ENCODE measurements at regions not wholly inside any gene's neighbourhood (a gene's known extent, or its start where the extent isn't known, plus 50 kb on each side); places are given as distances from the start of the nearest gene placed in this dataset.

DNA sequence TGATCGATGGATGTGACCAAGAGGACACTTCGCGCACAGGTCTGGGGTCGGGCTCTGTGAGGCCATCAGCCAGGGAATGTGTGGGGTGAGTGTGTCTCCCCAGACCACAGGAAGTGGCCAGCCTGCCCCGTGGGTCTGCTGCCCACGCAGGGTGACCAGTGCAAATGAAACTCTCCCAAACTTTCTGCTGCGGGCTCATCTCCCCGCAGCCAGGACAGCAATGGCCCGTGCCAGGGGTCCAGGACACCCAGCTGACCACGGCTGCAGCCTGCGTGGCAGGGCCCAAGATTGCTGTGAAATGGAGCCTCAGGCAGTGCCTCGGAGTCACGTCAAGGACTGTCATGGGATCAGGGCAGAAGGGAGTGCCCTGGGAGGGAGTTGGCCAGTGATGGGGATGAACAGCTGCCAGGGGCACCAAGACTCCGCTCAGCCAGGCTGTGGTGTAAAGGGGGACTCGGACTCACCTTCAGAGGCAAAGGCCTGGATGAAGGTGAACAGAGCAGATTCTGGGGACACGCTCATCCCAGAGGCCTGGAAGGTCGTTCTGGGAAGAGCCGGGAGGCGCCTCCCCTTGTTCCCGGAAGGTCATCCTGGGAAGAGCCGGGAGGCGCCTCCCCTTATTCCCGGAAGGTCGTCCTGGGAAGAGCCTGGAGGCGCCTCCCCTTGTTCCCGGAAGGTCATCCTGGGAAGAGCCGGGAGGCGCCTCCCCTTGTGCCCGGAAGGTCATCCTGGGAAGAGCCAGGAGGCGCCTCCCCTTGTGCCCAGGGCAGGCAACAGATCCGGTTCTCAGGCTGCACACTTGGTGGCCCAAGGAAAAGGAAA, 252.6 kb downstream of the BRD1 start (continued):
- TF ChIP-seq, protein P1, sequence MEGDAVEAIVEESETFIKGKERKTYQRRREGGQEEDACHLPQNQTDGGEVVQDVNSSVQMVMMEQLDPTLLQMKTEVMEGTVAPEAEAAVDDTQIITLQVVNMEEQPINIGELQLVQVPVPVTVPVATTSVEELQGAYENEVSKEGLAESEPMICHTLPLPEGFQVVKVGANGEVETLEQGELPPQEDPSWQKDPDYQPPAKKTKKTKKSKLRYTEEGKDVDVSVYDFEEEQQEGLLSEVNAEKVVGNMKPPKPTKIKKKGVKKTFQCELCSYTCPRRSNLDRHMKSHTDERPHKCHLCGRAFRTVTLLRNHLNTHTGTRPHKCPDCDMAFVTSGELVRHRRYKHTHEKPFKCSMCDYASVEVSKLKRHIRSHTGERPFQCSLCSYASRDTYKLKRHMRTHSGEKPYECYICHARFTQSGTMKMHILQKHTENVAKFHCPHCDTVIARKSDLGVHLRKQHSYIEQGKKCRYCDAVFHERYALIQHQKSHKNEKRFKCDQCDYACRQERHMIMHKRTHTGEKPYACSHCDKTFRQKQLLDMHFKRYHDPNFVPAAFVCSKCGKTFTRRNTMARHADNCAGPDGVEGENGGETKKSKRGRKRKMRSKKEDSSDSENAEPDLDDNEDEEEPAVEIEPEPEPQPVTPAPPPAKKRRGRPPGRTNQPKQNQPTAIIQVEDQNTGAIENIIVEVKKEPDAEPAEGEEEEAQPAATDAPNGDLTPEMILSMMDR (conservative IDR thresholded peaks at IDR 0.05; ENCODE audit: low read depth in 2 of 2) = no peak
- no peak for TF ChIP-seq JUNB (IDR thresholded peaks at IDR 0.05; ENCODE audit: unreplicated experiment)
- TF ChIP-seq, protein P2, sequence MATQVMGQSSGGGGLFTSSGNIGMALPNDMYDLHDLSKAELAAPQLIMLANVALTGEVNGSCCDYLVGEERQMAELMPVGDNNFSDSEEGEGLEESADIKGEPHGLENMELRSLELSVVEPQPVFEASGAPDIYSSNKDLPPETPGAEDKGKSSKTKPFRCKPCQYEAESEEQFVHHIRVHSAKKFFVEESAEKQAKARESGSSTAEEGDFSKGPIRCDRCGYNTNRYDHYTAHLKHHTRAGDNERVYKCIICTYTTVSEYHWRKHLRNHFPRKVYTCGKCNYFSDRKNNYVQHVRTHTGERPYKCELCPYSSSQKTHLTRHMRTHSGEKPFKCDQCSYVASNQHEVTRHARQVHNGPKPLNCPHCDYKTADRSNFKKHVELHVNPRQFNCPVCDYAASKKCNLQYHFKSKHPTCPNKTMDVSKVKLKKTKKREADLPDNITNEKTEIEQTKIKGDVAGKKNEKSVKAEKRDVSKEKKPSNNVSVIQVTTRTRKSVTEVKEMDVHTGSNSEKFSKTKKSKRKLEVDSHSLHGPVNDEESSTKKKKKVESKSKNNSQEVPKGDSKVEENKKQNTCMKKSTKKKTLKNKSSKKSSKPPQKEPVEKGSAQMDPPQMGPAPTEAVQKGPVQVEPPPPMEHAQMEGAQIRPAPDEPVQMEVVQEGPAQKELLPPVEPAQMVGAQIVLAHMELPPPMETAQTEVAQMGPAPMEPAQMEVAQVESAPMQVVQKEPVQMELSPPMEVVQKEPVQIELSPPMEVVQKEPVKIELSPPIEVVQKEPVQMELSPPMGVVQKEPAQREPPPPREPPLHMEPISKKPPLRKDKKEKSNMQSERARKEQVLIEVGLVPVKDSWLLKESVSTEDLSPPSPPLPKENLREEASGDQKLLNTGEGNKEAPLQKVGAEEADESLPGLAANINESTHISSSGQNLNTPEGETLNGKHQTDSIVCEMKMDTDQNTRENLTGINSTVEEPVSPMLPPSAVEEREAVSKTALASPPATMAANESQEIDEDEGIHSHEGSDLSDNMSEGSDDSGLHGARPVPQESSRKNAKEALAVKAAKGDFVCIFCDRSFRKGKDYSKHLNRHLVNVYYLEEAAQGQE (IDR thresholded peaks at IDR 0.05; ENCODE audit: unreplicated experiment) = no peak
- no peak for TF ChIP-seq CREB1 (CRISPR knock-in tag; IDR thresholded peaks at IDR 0.05; ENCODE audit: low read depth)
- TF ChIP-seq EZH2phosphoT487 (IDR thresholded peaks at IDR 0.05; ENCODE audit: unreplicated experiment) = no peak
- TF ChIP-seq ZNF331 (CRISPR knock-in tag; IDR thresholded peaks at IDR 0.05; ENCODE audit: low read depth) = no peak
- TF ChIP-seq, protein P3, sequence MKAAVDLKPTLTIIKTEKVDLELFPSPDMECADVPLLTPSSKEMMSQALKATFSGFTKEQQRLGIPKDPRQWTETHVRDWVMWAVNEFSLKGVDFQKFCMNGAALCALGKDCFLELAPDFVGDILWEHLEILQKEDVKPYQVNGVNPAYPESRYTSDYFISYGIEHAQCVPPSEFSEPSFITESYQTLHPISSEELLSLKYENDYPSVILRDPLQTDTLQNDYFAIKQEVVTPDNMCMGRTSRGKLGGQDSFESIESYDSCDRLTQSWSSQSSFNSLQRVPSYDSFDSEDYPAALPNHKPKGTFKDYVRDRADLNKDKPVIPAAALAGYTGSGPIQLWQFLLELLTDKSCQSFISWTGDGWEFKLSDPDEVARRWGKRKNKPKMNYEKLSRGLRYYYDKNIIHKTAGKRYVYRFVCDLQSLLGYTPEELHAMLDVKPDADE (IDR thresholded peaks at IDR 0.05) = no peak
- TF ChIP-seq NANOG (IDR thresholded peaks at IDR 0.05; ENCODE audit: borderline replicate concordance) = no peak
- TF ChIP-seq POLR2AphosphoS5 (IDR thresholded peaks at IDR 0.05; ENCODE audit: low read depth) = no peak

DNA sequence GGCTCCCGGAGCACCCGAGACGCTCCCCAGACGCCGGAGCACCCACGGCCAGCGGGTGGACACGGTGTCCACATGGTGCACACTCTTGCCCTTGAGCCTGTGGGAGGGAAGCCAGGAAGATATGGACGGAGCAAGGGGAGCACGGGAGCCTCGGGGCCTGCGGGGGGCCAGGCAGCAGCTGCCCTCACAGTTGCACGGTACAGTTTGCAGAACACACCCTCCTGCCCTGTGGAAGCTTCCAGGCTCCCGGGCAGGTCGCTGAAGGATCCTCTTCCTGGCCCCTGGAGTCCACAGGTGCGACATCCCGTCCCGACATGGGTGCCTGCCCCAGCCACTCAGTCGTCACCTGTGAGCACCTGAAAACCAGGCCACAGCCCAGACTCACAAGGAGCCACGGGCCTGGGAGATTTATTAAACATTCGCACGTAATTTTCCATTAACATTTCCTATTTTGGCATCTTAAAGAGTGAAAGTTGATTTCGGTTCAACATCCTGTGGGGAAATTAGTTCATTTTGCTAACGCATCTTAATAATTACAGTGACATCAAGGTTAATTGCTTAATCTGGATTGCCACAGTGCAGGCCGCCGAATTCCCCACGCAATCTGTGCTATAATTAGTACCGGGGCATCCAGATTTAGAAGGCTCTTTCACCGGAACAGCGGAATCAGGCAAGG, 253.3 kb downstream of the BRD1 start:
- H2AFZ ChIP-seq = no peak overlapping the region
- H3K27ac Mint-ChIP-seq = no peak overlapping the region
- H3K4me3 ChIP-seq = no peak overlapping the region
- no peaks in the 10 kb centered on the region for H3K4me1 ChIP-seq (ENCODE audit: insufficient read depth)
- no peak overlapping the region for H3K27ac ChIP-seq (ENCODE audit: low read depth)
- DNase-seq (ENCODE audit: low spot score) (no peak), ATAC-seq (no peak)
- H3K79me2 ChIP-seq (replicated peaks; ENCODE audit: insufficient read depth) = no peaks in the 10 kb centered on the region
- no peaks in the 10 kb centered on the region for H3K4me1 Mint-ChIP-seq
- peaks cover 10% of the 10 kb centered on the region for H3K27me3 Mint-ChIP-seq (ENCODE audit: insufficient read depth, low read depth, poor library complexity)
- no peaks in the 10 kb centered on the region for H3K27me3 ChIP-seq (ENCODE audit: insufficient read depth)
- no peaks in the 10 kb centered on the region for H4K20me1 ChIP-seq (replicated peaks; ENCODE audit: insufficient read depth)
- no peaks in the 10 kb centered on the region for H3K36me3 Mint-ChIP-seq (ENCODE audit: low read depth)
- peaks cover 6% of the 10 kb centered on the region for H3K36me3 ChIP-seq (ENCODE audit: insufficient read depth)
- H3F3A ChIP-seq (replicated peaks; ENCODE audit: low read depth) = no peaks in the 10 kb centered on the region
- peaks cover 5% of the 10 kb centered on the region; the same call in 2 of the 3 replicates for H3K9me3 Mint-ChIP-seq
- no peak overlapping the region for H3K4me3 Mint-ChIP-seq
- no peaks in the 10 kb centered on the region for H3K9me2 ChIP-seq (ENCODE audit: insufficient read depth)
- no peak overlapping the region for H3K4me2 ChIP-seq
- TF ChIP-seq EZH2phosphoT487 (IDR thresholded peaks at IDR 0.05; ENCODE audit: unreplicated experiment) (no peak), POLR2AphosphoS5 (IDR thresholded peaks at IDR 0.05; ENCODE audit: low read depth) (no peak), NANOG (IDR thresholded peaks at IDR 0.05; ENCODE audit: borderline replicate concordance) (no peak), STAT1 (IDR thresholded peaks at IDR 0.05; ENCODE audit: unreplicated experiment) (no peak)
- TF ChIP-seq, protein P4, sequence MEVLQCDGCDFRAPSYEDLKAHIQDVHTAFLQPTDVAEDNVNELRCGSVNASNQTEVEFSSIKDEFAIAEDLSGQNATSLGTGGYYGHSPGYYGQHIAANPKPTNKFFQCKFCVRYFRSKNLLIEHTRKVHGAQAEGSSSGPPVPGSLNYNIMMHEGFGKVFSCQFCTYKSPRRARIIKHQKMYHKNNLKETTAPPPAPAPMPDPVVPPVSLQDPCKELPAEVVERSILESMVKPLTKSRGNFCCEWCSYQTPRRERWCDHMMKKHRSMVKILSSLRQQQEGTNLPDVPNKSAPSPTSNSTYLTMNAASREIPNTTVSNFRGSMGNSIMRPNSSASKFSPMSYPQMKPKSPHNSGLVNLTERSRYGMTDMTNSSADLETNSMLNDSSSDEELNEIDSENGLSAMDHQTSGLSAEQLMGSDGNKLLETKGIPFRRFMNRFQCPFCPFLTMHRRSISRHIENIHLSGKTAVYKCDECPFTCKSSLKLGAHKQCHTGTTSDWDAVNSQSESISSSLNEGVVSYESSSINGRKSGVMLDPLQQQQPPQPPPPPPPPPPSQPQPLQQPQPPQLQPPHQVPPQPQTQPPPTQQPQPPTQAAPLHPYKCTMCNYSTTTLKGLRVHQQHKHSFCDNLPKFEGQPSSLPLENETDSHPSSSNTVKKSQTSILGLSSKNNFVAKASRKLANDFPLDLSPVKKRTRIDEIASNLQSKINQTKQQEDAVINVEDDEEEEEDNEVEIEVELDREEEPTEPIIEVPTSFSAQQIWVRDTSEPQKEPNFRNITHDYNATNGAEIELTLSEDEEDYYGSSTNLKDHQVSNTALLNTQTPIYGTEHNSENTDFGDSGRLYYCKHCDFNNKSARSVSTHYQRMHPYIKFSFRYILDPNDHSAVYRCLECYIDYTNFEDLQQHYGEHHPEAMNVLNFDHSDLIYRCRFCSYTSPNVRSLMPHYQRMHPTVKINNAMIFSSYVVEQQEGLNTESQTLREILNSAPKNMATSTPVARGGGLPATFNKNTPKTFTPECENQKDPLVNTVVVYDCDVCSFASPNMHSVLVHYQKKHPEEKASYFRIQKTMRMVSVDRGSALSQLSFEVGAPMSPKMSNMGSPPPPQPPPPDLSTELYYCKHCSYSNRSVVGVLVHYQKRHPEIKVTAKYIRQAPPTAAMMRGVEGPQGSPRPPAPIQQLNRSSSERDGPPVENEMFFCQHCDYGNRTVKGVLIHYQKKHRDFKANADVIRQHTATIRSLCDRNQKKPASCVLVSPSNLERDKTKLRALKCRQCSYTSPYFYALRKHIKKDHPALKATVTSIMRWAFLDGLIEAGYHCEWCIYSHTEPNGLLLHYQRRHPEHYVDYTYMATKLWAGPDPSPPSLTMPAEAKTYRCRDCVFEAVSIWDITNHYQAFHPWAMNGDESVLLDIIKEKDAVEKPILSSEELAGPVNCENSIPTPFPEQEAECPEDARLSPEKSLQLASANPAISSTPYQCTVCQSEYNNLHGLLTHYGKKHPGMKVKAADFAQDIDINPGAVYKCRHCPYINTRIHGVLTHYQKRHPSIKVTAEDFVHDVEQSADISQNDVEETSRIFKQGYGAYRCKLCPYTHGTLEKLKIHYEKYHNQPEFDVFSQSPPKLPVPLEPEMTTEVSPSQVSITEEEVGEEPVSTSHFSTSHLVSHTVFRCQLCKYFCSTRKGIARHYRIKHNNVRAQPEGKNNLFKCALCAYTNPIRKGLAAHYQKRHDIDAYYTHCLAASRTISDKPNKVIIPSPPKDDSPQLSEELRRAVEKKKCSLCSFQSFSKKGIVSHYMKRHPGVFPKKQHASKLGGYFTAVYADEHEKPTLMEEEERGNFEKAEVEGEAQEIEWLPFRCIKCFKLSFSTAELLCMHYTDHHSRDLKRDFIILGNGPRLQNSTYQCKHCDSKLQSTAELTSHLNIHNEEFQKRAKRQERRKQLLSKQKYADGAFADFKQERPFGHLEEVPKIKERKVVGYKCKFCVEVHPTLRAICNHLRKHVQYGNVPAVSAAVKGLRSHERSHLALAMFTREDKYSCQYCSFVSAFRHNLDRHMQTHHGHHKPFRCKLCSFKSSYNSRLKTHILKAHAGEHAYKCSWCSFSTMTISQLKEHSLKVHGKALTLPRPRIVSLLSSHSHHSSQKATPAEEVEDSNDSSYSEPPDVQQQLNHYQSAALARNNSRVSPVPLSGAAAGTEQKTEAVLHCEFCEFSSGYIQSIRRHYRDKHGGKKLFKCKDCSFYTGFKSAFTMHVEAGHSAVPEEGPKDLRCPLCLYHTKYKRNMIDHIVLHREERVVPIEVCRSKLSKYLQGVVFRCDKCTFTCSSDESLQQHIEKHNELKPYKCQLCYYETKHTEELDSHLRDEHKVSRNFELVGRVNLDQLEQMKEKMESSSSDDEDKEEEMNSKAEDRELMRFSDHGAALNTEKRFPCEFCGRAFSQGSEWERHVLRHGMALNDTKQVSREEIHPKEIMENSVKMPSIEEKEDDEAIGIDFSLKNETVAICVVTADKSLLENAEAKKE (CRISPR knock-in tag; IDR thresholded peaks at IDR 0.05) = no peak

Measured in GM23338 (cell line).